Ovary (tissue), 3 donors: ENCODE measurements at regions not wholly inside any gene's neighbourhood (a gene's known extent, or its start where the extent isn't known, plus 50 kb on each side); places are given as distances from the start of the nearest gene placed in this dataset.

Experiments used
- EP300 ChIP-seq: sonication (generic); formaldehyde crosslinking; IDR thresholded peaks from one replicate; pipeline ENCODE4 v1.6.1; 2017; ENCODE audit warnings: antibody characterized with exemption
- POLR2A ChIP-seq: fragments of 450-650 bp; IDR thresholded peaks from one replicate; pipeline ENCODE4 v1.6.1; 2017; ENCODE audit warnings: antibody characterized with exemption, mild to moderate bottlenecking, moderate library complexity
- TF ChIP-seq, protein P1 (sequence below), 3 donors: fragments of 450-650 bp in 2 of 3; fragments of 200-600 bp in 1 of 3; IDR thresholded peaks; one replicate each; pipeline versions ENCODE4 v1.5.1 to v1.8.0; 2016 to 2022; ENCODE audit warnings: antibody characterized with exemption in 3 of 3, mild to moderate bottlenecking in 1 of 3
- donor health status: DM: no; HTN: no; CAD: no.

- TF ChIP-seq POLR2A (no peak), EP300 (no peak)
- TF ChIP-seq, protein P1, sequence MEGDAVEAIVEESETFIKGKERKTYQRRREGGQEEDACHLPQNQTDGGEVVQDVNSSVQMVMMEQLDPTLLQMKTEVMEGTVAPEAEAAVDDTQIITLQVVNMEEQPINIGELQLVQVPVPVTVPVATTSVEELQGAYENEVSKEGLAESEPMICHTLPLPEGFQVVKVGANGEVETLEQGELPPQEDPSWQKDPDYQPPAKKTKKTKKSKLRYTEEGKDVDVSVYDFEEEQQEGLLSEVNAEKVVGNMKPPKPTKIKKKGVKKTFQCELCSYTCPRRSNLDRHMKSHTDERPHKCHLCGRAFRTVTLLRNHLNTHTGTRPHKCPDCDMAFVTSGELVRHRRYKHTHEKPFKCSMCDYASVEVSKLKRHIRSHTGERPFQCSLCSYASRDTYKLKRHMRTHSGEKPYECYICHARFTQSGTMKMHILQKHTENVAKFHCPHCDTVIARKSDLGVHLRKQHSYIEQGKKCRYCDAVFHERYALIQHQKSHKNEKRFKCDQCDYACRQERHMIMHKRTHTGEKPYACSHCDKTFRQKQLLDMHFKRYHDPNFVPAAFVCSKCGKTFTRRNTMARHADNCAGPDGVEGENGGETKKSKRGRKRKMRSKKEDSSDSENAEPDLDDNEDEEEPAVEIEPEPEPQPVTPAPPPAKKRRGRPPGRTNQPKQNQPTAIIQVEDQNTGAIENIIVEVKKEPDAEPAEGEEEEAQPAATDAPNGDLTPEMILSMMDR (IDR thresholded peaks at IDR 0.05), result no peak
Measured at GRCh38 chr6:56744528-56744927, 101.8 kb upstream of the DST start.
